K562 (cell line): ENCODE measurements at regions not wholly inside any gene's neighbourhood (a gene's known extent, or its start where the extent isn't known, plus 50 kb on each side); places are given as distances from the start of the nearest gene placed in this dataset.

ENCODE experiments used
- CREB1 ChIP-seq, 2 experiments: sonication (generic) in 1 of 2; formaldehyde crosslinking in 1 of 2; IDR thresholded peaks; 2 replicates each; pipeline versions ENCODE4 v1.6.1 to v1.8.0; 2012 to 2022; ENCODE audit warnings: inconsistent platforms in 1 of 2, mild to moderate bottlenecking in 1 of 2, missing genetic modification reagents in 1 of 2, moderate library complexity in 1 of 2
- EZH2 ChIP-seq: IDR thresholded peaks from 2 replicates; pipeline ENCODE4 v1.6.1; 2012; ENCODE audit warnings: low read depth, mild to moderate bottlenecking, inconsistent platforms, low read length, borderline replicate concordance
- NEUROD1 ChIP-seq: fragments of 150-350 bp; IDR thresholded peaks from 2 replicates; pipeline ENCODE4 v1.6.1; 2014; ENCODE audit warnings: borderline replicate concordance, low read length, low read depth; ENCODE audit not compliant: partially characterized antibody
- NR1H2 ChIP-seq: sonication (generic); formaldehyde crosslinking; IDR thresholded peaks from 2 replicates; pipeline ENCODE4 v1.4.0; 2020; ENCODE audit warnings: mild to moderate bottlenecking, missing genetic modification reagents
- RCOR1 ChIP-seq, 2 experiments: IDR thresholded peaks; 2 replicates each; pipeline ENCODE4 v1.6.1; 2012; ENCODE audit warnings: low read depth in 2 of 2, low read length in 2 of 2, borderline replicate concordance in 1 of 2, improper control_type of control experiment in 1 of 2
- TARDBP ChIP-seq: fragments of 450-650 bp; IDR thresholded peaks from 2 replicates; pipeline ENCODE4 v1.6.1; 2016
- TCF7L2 ChIP-seq: fragments of 150-350 bp; IDR thresholded peaks from 2 replicates; pipeline ENCODE4 v1.6.1; 2016; ENCODE audit warnings: low read depth, mild to moderate bottlenecking, low read length, moderate library complexity
- ZC3H8 ChIP-seq: fragments of 450-650 bp; IDR thresholded peaks from 2 replicates; pipeline ENCODE4 v1.6.1; 2017
- ZNF253 ChIP-seq: fragments of 250-450 bp; sonication (Bioruptor Pico); conservative IDR thresholded peaks from 2 replicates; pipeline ENCODE4 v1.6.1; 2021; ENCODE audit warnings: mild to moderate bottlenecking
- ZNF668 ChIP-seq: fragments of 250-450 bp; sonication (Bioruptor Pico); IDR thresholded peaks from 2 replicates; pipeline ENCODE4 v1.8.0; 2022; ENCODE audit warnings: mild to moderate bottlenecking, inconsistent platforms
- TF ChIP-seq, protein P1 (sequence below), 3 experiments: IDR thresholded peaks in 2 of 3; conservative IDR thresholded peaks in 1 of 3; 2 replicates each; pipeline ENCODE4 v1.5.1; 2011 to 2012; ENCODE audit warnings: low read length in 3 of 3, mild to moderate bottlenecking in 3 of 3, control low read depth in 2 of 3, improper control_type of control experiment in 1 of 3, inconsistent platforms in 1 of 3, low read depth in 1 of 3, mixed read lengths in 1 of 3, moderate library complexity in 1 of 3; ENCODE audit not compliant: insufficient read depth in 2 of 3
- TF ChIP-seq, protein P2 (sequence below): fragments of 450-650 bp; IDR thresholded peaks from 2 replicates; pipeline ENCODE4 v1.7.1; 2018; ENCODE audit warnings: mild to moderate bottlenecking, low read depth; ENCODE audit not compliant: partially characterized antibody

DNA sequence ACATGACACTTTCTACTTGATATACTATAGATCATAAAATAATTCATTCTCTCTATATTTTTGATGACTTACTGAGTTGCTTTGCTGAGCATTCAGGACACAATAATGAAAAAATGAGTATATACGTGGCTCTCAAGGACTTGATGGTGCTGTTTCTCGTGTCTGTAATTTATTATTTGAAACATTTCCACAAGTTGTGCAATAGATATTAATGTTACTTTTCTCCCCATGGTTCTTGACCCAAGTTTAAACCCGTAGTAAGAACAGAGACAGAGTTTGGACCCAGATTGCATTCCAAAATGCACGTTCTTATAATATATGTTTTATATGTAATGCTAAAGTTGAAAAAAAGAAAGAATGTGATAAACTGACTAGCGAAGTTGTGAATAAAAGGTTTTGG is 94.2 kb upstream of the FAM3C start:
- TF ChIP-seq ZNF253 (CRISPR knock-in tag) (no peak), NEUROD1 (no peak), RCOR1 (IDR thresholded peaks at IDR 0.05; ENCODE audit: borderline replicate concordance in 1 of 2, low read depth in 2 of 2, low read length in 2 of 2) (no peak), EZH2 (no peak), CREB1 (IDR thresholded peaks at IDR 0.05) (no peak), CREB1 (CRISPR knock-in tag; IDR thresholded peaks at IDR 0.05) (no peak), ZC3H8 (no peak), NR1H2 (CRISPR knock-in tag) (no peak), TCF7L2 (no peak), TARDBP (no peak), ZNF668 (CRISPR knock-in tag) (no peak)
- TF ChIP-seq, protein P1, sequence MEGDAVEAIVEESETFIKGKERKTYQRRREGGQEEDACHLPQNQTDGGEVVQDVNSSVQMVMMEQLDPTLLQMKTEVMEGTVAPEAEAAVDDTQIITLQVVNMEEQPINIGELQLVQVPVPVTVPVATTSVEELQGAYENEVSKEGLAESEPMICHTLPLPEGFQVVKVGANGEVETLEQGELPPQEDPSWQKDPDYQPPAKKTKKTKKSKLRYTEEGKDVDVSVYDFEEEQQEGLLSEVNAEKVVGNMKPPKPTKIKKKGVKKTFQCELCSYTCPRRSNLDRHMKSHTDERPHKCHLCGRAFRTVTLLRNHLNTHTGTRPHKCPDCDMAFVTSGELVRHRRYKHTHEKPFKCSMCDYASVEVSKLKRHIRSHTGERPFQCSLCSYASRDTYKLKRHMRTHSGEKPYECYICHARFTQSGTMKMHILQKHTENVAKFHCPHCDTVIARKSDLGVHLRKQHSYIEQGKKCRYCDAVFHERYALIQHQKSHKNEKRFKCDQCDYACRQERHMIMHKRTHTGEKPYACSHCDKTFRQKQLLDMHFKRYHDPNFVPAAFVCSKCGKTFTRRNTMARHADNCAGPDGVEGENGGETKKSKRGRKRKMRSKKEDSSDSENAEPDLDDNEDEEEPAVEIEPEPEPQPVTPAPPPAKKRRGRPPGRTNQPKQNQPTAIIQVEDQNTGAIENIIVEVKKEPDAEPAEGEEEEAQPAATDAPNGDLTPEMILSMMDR (IDR thresholded peaks at IDR 0.05 in 2 of 3, conservative IDR thresholded peaks at IDR 0.05 in 1 of 3; ENCODE audit: insufficient read depth in 2 of 3, low read depth in 1 of 3, low read length in 3 of 3): no peak
- TF ChIP-seq, protein P2, sequence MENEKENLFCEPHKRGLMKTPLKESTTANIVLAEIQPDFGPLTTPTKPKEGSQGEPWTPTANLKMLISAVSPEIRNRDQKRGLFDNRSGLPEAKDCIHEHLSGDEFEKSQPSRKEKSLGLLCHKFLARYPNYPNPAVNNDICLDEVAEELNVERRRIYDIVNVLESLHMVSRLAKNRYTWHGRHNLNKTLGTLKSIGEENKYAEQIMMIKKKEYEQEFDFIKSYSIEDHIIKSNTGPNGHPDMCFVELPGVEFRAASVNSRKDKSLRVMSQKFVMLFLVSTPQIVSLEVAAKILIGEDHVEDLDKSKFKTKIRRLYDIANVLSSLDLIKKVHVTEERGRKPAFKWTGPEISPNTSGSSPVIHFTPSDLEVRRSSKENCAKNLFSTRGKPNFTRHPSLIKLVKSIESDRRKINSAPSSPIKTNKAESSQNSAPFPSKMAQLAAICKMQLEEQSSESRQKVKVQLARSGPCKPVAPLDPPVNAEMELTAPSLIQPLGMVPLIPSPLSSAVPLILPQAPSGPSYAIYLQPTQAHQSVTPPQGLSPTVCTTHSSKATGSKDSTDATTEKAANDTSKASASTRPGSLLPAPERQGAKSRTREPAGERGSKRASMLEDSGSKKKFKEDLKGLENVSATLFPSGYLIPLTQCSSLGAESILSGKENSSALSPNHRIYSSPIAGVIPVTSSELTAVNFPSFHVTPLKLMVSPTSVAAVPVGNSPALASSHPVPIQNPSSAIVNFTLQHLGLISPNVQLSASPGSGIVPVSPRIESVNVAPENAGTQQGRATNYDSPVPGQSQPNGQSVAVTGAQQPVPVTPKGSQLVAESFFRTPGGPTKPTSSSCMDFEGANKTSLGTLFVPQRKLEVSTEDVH: no peak
